ENCODE measurements at regions not wholly inside any gene's neighbourhood (a gene's known extent, or its start where the extent isn't known, plus 50 kb on each side); places are given as distances from the start of the nearest gene placed in this dataset.

DNA sequence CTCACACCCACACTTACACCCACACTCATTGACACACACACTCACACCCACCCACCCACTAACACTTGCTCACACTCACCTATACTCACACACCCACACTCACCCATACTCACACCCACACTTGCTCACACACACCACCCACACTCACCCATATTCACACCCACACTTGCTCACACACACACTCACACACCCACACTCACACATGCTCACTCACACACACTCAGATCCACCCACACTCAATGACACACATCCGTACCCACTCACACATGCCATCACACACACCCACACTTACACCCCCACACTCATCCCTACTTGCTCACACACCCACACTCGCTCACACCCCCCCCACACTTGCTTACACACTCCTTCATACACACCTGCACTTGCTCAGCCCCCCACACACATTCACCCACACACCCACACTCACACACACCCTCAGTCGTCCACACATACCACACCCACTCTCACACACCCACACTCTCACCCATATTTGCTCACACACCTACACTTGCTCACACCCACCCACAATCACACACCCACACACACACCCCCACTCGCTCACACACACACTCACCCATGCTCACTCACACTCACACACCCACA is 321.1 kb upstream of the N4BP1 start:
- DNase-seq (ENCODE audit: insufficient read length, low spot score) (no peak), FAIRE-seq (no peak)
- TF ChIP-seq, protein P1, sequence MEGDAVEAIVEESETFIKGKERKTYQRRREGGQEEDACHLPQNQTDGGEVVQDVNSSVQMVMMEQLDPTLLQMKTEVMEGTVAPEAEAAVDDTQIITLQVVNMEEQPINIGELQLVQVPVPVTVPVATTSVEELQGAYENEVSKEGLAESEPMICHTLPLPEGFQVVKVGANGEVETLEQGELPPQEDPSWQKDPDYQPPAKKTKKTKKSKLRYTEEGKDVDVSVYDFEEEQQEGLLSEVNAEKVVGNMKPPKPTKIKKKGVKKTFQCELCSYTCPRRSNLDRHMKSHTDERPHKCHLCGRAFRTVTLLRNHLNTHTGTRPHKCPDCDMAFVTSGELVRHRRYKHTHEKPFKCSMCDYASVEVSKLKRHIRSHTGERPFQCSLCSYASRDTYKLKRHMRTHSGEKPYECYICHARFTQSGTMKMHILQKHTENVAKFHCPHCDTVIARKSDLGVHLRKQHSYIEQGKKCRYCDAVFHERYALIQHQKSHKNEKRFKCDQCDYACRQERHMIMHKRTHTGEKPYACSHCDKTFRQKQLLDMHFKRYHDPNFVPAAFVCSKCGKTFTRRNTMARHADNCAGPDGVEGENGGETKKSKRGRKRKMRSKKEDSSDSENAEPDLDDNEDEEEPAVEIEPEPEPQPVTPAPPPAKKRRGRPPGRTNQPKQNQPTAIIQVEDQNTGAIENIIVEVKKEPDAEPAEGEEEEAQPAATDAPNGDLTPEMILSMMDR (IDR thresholded peaks at IDR 0.05; ENCODE audit: insufficient read depth, missing control alignments), result no peak

DNA sequence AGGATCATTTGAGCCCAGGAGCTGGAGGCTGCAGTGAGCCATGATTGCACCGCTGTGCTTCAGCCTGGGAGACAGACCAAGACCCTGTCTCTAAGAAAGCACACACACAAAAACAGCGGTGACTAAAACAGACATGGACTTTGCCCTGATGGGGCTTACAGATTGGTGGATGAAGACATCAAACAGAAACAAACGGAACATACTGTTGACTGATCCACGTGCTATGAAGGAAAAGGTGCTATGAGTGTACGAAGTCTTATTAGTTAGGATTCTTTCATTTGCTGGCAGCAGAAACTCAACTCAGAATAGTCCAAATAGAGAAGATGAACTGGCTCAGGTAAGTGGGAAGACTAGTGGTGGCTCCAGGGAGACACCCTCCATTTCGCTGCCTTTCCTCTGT is 309.8 kb upstream of the N4BP1 start:
- FAIRE-seq (no peak), DNase-seq (ENCODE audit: insufficient read length, low spot score) (no peak)
- TF ChIP-seq, protein P1 (IDR thresholded peaks at IDR 0.05; ENCODE audit: insufficient read depth, missing control alignments), result no peak

DNA sequence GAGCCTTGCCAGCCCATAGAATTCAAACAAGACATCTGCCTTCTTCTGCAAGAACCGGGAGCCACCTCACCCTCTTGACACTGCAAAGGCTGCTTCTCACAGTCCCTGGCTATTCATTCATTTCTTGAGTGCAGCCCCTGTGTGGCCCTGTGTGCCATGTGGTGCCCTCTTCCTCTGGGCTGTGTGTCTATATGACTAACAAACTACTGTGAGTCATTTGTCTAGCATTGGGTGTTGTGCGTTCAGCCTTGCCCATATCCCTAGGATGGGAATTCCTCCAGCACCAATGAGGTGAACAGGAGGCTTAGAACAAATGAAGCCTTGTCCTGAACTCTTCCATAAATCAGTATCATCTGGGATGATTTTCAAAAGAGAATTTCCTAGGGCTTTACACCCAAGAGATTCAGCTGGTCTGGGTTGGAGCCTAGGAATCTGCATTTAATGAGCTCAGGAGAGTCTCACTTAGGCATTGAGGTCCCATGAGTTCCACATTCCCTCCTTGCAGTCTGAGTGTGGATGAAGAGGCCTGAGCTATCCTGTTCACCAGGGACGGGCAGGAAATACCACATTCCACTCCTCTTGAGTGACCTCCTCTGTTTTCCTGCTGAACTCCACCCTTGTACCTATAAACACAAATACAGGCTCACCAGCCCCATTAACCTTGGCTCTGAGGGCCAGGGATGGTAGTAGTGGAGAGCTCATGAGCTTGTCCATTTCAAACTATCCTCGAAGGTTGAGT is 308.7 kb upstream of the N4BP1 start:
- FAIRE-seq (no peak), DNase-seq (ENCODE audit: insufficient read length, low spot score) (no peak)
- TF ChIP-seq, protein P1 (IDR thresholded peaks at IDR 0.05; ENCODE audit: insufficient read depth, missing control alignments), result no peak

DNA sequence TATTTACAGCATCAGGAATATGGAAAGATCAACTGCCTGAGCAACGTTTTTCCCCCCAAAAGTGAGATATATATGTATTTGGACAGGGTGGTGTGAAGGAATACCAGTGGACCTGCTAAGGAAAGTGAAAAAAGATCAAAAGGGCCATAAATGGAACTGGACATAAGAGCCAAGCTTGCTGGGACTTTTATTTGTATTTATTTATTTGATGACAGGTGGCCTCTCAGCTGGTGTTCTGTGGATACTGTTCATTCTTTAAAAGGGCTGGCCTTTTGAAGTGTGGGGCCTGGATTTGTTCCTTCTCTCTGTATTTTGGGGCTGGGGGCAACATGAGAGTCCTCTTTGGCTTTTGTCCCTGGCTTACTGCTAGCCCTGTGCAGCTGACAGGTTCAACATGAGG is 306.6 kb upstream of the N4BP1 start:
- no peak for FAIRE-seq
- TF ChIP-seq, protein P1 (IDR thresholded peaks at IDR 0.05; ENCODE audit: insufficient read depth, missing control alignments), result no peak
- no peak for DNase-seq (ENCODE audit: insufficient read length, low spot score)

DNA sequence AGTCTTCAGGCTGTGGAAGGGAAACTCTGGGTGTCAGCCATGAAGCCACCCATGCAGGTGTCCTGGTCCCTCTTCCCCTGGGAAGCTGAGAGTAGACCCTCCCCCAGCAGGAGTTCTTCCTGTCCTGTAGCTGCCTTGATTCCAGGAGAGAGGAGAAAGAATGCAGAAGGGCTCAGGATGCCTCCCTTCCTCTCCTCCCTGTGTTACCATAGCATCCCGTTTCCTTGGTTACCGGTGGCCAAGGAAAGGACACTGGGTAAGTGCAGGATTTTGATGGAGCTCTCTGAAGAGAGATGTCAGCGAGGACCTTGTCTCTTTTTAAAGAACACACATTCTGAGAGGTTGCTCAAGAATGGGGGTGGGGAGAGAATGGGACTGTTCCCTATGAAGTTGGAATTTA is 304.1 kb upstream of the N4BP1 start:
- no peak for DNase-seq (ENCODE audit: insufficient read length, low spot score)
- FAIRE-seq, result no peak
- TF ChIP-seq, protein P1 (IDR thresholded peaks at IDR 0.05; ENCODE audit: insufficient read depth, missing control alignments), result no peak

DNA sequence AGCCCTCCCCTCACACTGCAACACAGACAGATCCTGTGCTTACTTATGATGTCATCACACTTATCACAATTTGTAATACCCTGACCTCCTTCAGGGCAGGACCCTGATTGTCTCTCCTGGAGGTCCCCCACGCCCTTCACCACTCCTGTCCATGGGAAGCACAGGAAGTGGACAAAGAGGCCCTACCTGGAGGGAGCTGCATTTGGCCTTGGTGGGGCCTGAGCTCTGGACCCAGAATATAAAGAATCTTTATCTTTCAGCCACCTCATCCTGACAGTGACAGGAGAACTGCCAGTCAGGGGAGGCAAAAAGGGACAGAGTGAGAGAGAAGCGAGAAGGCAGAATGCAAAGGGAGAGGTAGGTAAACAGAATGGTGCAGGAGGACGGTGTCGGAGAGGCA is 303.4 kb upstream of the N4BP1 start:
- DNase-seq (ENCODE audit: insufficient read length, low spot score) (no peak), FAIRE-seq (no peak)
- TF ChIP-seq, protein P1 (IDR thresholded peaks at IDR 0.05; ENCODE audit: insufficient read depth, missing control alignments), result no peak

DNA sequence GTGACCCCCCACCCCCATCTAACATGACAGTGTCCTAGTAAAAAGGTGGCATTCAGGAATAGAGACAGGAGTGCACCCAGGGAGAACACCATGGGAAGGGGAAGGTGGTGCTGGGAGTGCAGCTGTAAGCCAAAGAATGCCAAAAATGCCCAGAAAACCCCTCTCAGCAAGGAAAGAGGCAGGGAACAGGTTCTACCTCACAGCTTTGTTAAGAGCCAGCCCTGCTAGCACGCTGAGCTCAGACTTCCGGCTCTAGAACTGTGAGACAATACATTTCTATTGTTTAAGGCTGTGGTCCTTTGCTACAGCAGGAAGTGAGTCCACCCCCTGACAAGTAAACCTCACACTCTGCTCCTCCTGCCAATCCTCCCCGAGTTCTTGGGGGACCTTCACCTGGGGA is 302.4 kb upstream of the N4BP1 start:
- DNase-seq (ENCODE audit: insufficient read length, low spot score) (no peak), FAIRE-seq (no peak)
- TF ChIP-seq, protein P1 (IDR thresholded peaks at IDR 0.05; ENCODE audit: insufficient read depth, missing control alignments), result no peak
